Neutrophil (primary cell): ENCODE measurements at regions not wholly inside any gene's neighbourhood (a gene's known extent, or its start where the extent isn't known, plus 50 kb on each side); places are given as distances from the start of the nearest gene placed in this dataset.

Experiments used
- H3K27ac ChIP-seq: fragments of 200-600 bp; sonication (generic); 2 replicates; pipeline ENCODE4 v1.5.1; 2016; ENCODE audit warnings: mild to moderate bottlenecking, moderate library complexity
- H3K27me3 ChIP-seq: fragments of 200-600 bp; sonication (generic); 2 replicates; pipeline ENCODE4 v1.6.0; 2016; ENCODE audit warnings: mild to moderate bottlenecking
- H3K36me3 ChIP-seq: fragments of 200-600 bp; sonication (generic); 2 replicates; pipeline ENCODE4 v1.5.1; 2017
- H3K4me1 ChIP-seq, 2 experiments: fragments of 200-600 bp in 1 of 2; sonication (generic) in 1 of 2; 1 replicate in 1 of 2; 2 replicates in 1 of 2; pipeline versions ENCODE4 v1.5.1 to v1.6.1; 2013 to 2016; ENCODE audit warnings: low read depth in 1 of 2, low read length in 1 of 2, mild to moderate bottlenecking in 1 of 2, moderate library complexity in 1 of 2; ENCODE audit not compliant: control insufficient read depth in 1 of 2, insufficient read depth in 1 of 2
- H3K4me3 ChIP-seq, 2 experiments: fragments of 200-600 bp in 1 of 2; sonication (generic) in 1 of 2; 1 replicate in 1 of 2; 2 replicates in 1 of 2; pipeline ENCODE4 v1.5.1; 2013 to 2016; ENCODE audit warnings: low read depth in 1 of 2, low read length in 1 of 2, mild to moderate bottlenecking in 1 of 2, moderate library complexity in 1 of 2
- H3K9me3 ChIP-seq: fragments of 200-600 bp; sonication (generic); 2 replicates; pipeline ENCODE4 v1.5.1; 2016
- CTCF ChIP-seq: fragments of 200-600 bp; sonication (generic); IDR thresholded peaks from 2 replicates; pipeline ENCODE4 v1.5.1; 2016; ENCODE audit warnings: antibody characterized with exemption

GRCh38 chr18:37628470-37629220 is 63.0 kb upstream of the CELF4 start:
- no peak overlapping the region for H3K27ac ChIP-seq
- H3K4me3 ChIP-seq = no peak overlapping the region
- H3K36me3 ChIP-seq = no peaks in the 10 kb centered on the region
- H3K27me3 ChIP-seq = no peaks in the 10 kb centered on the region
- TF ChIP-seq CTCF = no peak
- no peaks in the 10 kb centered on the region for H3K4me1 ChIP-seq
- H3K9me3 ChIP-seq = no peaks in the 10 kb centered on the region

DNA sequence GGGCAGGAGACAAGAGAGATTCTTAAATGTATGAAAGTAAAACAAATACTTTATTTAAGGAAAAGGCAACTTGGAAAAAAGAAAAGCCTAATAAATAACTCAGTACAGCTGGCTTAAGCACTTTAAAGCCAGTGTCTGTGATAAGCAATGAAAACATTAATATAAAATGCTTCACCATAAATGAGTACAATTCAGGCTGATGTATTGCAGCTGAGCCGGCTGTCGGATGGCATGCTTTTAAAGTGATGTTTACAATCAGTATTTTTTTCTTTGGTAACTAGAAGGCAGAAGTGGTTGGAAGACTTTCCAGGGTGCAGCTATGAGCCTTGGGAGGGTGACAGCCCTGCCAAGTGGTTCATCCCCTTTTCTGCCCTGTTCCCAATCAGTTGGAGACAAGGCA is 58.7 kb upstream of the CELF4 start:
- no peaks in the 10 kb centered on the region for H3K9me3 ChIP-seq
- TF ChIP-seq CTCF = no peak
- H3K27ac ChIP-seq = no peak overlapping the region

DNA sequence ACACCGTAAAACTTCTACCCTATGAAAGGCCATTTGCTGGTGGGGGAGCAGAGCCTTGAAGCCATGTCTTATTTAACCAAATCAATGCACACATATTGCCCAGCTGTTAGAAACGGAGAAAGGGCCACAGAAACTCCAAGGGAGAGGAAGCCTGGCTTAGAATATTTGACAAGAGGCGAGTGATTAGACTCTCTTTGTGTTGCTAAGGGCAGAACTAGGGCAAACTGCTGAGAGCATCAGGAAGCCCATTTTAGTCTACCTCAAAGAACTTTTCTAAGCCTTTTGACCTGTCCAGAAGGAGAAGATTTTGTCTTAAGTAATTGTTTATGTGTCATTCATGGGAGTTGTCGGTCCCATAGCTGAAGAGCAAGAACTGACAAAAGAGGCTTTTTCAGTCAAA is 54.4 kb upstream of the CELF4 start:
- Histone ChIP-seq H3K4me1 (no peaks in the 10 kb centered on the region), H3K27ac (no peak overlapping the region), H3K36me3 (no peaks in the 10 kb centered on the region), H3K4me3 (no peak overlapping the region), H3K27me3 (no peaks in the 10 kb centered on the region), H3K9me3 (no peaks in the 10 kb centered on the region)
- TF ChIP-seq CTCF = no peak

More for the DNA sequence above, 58.7 kb upstream of the CELF4 start:
- no peaks in the 10 kb centered on the region for H3K27me3 ChIP-seq
- H3K4me1 ChIP-seq = no peaks in the 10 kb centered on the region
- no peaks in the 10 kb centered on the region for H3K36me3 ChIP-seq
- H3K4me3 ChIP-seq = no peak overlapping the region

DNA sequence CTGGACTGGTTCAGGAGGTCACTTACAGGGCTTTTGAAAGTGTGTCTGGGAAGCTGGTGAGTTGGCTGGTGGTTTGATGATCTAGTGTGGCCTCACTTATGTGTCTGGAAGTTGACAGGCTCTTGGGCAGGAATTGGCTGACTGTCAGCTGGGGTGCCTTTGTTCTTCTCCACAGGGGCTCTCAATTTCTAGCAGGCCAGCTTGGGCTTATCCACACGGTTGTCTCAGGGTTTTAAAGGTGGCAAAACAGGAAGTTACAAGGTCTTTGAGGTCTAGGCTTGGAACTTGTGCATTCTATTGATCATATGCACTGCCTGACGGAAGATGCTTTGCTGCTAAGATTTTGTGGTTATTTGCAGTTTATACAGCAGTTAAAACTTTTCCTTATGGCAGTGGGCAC is 52.0 kb upstream of the CELF4 start:
- Histone ChIP-seq H3K9me3 (no peaks in the 10 kb centered on the region), H3K4me3 (no peak overlapping the region), H3K36me3 (no peaks in the 10 kb centered on the region), H3K4me1 (no peaks in the 10 kb centered on the region), H3K27ac (no peak overlapping the region), H3K27me3 (no peaks in the 10 kb centered on the region)
- TF ChIP-seq CTCF = no peak
